A549 (cell line): ENCODE measurements at regions not wholly inside any gene's neighbourhood (a gene's known extent, or its start where the extent isn't known, plus 50 kb on each side); places are given as distances from the start of the nearest gene placed in this dataset.

Experiments
- POLR2A ChIP-seq: IDR thresholded peaks from 2 replicates; pipeline ENCODE4 v1.6.1; 2012; ENCODE audit warnings: mild to moderate bottlenecking, low read length
- TF ChIP-seq, protein P1 (sequence below): fragments of 450-650 bp; IDR thresholded peaks from 2 replicates; pipeline ENCODE4 v1.6.1; 2014; ENCODE audit warnings: antibody characterized with exemption

DNA sequence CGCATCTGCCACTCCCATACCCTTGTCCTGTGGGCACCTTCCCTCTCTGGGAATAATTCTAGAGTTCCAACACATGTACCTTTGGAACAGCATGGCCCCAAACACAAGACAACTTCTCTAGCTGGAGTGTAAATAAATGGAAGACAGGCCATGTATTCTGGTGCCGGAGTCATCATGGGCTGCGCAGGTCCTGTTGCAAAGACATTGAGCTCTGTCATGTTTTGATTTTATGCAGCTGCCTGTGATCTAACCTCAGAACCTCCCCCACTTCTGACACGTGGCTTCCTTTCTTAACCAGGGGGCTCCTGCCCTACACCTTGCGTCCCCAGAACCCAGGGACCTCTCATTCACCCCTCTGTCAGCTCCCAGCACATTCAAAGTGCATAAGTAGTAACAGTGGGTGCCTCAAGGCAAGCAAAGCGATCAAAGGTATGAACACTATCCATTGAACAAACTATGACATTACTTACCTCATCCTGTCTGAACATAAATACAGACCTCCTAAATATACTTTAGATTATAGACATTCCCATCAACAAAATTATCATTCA lies 219.9 kb downstream of the FGFR2 start:
- TF ChIP-seq POLR2A: no peak
- TF ChIP-seq, protein P1, sequence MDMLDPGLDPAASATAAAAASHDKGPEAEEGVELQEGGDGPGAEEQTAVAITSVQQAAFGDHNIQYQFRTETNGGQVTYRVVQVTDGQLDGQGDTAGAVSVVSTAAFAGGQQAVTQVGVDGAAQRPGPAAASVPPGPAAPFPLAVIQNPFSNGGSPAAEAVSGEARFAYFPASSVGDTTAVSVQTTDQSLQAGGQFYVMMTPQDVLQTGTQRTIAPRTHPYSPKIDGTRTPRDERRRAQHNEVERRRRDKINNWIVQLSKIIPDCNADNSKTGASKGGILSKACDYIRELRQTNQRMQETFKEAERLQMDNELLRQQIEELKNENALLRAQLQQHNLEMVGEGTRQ: no peak
